Ishikawa (cell line): ENCODE measurements at regions not wholly inside any gene's neighbourhood (a gene's known extent, or its start where the extent isn't known, plus 50 kb on each side); places are given as distances from the start of the nearest gene placed in this dataset.

Source experiments
- CEBPB ChIP-seq: IDR thresholded peaks from 2 replicates; pipeline ENCODE4 v1.6.1; 2012
- CREB1 ChIP-seq: IDR thresholded peaks from 2 replicates; pipeline ENCODE4 v1.6.1; 2012; ENCODE audit warnings: low read depth
- EGR1 ChIP-seq: IDR thresholded peaks from 2 replicates; pipeline ENCODE4 v1.6.1; 2012
- EP300 ChIP-seq: IDR thresholded peaks from 2 replicates; pipeline ENCODE4 v1.6.1; 2012; ENCODE audit warnings: borderline replicate concordance
- FOXM1 ChIP-seq: IDR thresholded peaks from 2 replicates; pipeline ENCODE4 v1.6.1; 2012; ENCODE audit warnings: low read depth, borderline replicate concordance
- NFIC ChIP-seq: IDR thresholded peaks from 2 replicates; pipeline ENCODE4 v1.6.1; 2012
- RAD21 ChIP-seq: IDR thresholded peaks from 2 replicates; pipeline ENCODE4 v1.6.1; 2012; ENCODE audit warnings: low read depth
- TAF1 ChIP-seq: IDR thresholded peaks from 2 replicates; pipeline ENCODE4 v1.6.1; 2012; ENCODE audit warnings: low read depth, mild to moderate bottlenecking
- TCF12 ChIP-seq: IDR thresholded peaks from 2 replicates; pipeline ENCODE4 v1.6.1; 2012; ENCODE audit warnings: low read depth
- TEAD4 ChIP-seq: IDR thresholded peaks from 2 replicates; pipeline ENCODE4 v1.6.1; 2012
- YY1 ChIP-seq: IDR thresholded peaks from 2 replicates; pipeline ENCODE4 v1.6.1; 2012; ENCODE audit warnings: low read depth
- ZBTB7A ChIP-seq: IDR thresholded peaks from 2 replicates; pipeline ENCODE4 v1.6.1; 2012; ENCODE audit warnings: low read depth
- TF ChIP-seq, protein P1 (sequence below): IDR thresholded peaks from 2 replicates; pipeline ENCODE4 v1.6.1; 2012
- TF ChIP-seq, protein P2 (sequence below): IDR thresholded peaks from 2 replicates; pipeline ENCODE4 v1.6.1; 2012; ENCODE audit warnings: low read depth, mild to moderate bottlenecking
- TF ChIP-seq, protein P3 (sequence below): IDR thresholded peaks from 2 replicates; pipeline ENCODE4 v1.6.1; 2012

DNA sequence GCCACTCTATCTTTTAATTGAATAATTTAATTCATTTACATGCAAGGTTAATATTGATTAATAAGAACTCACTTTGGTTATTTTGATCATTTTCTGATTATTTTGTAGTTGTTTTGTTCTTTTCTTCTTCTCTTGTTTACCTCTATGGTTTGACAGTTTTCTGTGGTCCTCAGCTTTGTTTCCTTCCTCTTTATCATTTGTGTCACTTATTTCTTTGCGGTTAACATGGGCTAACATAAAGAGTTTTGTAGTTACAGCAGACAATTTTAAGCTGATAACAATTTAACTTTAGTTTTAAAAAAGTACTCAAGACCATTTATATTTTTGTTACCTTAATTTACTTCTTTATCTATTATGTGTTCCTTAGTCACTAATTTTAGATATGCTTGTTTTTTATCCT is 1032.8 kb upstream of the RAG2 start:
- TF ChIP-seq RAD21 (no peak), TAF1 (no peak), TCF12 (no peak), ZBTB7A (no peak), YY1 (no peak), CREB1 (no peak), EP300 (no peak), TEAD4 (no peak), NFIC (no peak), FOXM1 (no peak), CEBPB (no peak)
- TF ChIP-seq, protein P1, sequence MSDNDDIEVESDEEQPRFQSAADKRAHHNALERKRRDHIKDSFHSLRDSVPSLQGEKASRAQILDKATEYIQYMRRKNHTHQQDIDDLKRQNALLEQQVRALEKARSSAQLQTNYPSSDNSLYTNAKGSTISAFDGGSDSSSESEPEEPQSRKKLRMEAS: no peak
- TF ChIP-seq, protein P2, sequence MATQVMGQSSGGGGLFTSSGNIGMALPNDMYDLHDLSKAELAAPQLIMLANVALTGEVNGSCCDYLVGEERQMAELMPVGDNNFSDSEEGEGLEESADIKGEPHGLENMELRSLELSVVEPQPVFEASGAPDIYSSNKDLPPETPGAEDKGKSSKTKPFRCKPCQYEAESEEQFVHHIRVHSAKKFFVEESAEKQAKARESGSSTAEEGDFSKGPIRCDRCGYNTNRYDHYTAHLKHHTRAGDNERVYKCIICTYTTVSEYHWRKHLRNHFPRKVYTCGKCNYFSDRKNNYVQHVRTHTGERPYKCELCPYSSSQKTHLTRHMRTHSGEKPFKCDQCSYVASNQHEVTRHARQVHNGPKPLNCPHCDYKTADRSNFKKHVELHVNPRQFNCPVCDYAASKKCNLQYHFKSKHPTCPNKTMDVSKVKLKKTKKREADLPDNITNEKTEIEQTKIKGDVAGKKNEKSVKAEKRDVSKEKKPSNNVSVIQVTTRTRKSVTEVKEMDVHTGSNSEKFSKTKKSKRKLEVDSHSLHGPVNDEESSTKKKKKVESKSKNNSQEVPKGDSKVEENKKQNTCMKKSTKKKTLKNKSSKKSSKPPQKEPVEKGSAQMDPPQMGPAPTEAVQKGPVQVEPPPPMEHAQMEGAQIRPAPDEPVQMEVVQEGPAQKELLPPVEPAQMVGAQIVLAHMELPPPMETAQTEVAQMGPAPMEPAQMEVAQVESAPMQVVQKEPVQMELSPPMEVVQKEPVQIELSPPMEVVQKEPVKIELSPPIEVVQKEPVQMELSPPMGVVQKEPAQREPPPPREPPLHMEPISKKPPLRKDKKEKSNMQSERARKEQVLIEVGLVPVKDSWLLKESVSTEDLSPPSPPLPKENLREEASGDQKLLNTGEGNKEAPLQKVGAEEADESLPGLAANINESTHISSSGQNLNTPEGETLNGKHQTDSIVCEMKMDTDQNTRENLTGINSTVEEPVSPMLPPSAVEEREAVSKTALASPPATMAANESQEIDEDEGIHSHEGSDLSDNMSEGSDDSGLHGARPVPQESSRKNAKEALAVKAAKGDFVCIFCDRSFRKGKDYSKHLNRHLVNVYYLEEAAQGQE: no peak
- TF ChIP-seq, protein P3, sequence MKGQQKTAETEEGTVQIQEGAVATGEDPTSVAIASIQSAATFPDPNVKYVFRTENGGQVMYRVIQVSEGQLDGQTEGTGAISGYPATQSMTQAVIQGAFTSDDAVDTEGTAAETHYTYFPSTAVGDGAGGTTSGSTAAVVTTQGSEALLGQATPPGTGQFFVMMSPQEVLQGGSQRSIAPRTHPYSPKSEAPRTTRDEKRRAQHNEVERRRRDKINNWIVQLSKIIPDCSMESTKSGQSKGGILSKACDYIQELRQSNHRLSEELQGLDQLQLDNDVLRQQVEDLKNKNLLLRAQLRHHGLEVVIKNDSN: no peak

DNA sequence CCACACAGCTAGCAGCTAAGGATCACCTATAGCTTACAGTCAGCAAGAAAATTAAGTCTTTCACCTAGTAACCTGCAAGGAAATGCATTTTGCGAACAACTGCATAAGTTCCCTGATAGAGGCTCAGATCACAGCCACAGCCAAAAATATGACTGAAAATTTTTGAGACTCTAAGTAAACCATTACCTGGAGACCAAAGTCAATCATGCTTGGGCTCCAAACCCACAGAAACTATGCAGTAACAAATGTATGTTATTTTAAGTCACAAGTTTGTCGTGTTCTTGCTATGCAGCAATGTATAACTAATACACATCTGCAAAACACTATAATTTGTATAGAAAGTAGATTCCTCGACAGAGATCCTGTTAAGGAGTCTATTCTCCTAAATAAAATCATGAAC is 1025.7 kb upstream of the RAG2 start:
- no peak for TF ChIP-seq TCF12
- TF ChIP-seq CREB1: no peak
- no peak for TF ChIP-seq TEAD4
- no peak for TF ChIP-seq EGR1

DNA sequence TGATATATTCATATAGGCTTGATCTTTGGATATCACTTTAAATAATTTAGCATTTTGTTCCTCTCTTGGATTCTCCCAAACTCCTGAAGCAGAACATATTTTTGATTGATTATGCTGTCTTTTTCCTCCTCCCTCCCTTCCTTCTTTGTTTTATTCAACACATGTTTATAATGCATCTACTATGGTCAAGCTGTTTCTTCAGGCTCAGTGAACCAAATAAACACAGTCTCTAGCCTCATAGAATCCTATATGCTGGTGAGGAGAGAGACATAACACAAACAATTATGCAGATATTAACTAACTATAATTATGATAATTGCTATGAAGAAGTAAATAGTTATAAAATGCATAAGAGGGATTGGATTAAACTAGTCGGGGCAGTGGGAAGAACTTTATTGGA is 1023.6 kb upstream of the RAG2 start:
- TF ChIP-seq NFIC: no peak
- TF ChIP-seq RAD21: no peak
- TF ChIP-seq, protein P2: no peak
- no peak for TF ChIP-seq TAF1
- no peak for TF ChIP-seq CEBPB
- TF ChIP-seq EGR1: no peak

DNA sequence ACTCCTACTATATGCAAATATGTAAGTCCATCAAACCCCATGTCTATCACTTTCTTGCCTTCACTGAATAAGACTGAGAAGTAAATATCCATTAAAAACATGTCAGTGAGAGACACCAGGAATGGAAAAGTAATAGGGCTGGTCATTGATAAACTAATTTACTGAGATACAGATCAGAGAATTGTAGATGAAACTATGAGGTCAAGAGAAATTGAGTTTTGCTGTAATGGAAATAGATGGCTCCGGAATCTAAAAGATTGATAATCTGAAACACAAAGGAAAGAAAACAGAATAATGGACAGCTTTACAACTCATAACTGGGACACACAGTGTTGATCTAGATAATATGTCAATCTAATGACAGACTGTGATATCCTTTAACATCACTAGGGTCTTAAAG is 1018.3 kb upstream of the RAG2 start:
- TF ChIP-seq ZBTB7A (no peak), RAD21 (no peak), CREB1 (no peak), TCF12 (no peak), EGR1 (no peak), FOXM1 (no peak), NFIC (no peak), CEBPB (no peak)
- TF ChIP-seq, protein P1: no peak
- TF ChIP-seq, protein P3: no peak

DNA sequence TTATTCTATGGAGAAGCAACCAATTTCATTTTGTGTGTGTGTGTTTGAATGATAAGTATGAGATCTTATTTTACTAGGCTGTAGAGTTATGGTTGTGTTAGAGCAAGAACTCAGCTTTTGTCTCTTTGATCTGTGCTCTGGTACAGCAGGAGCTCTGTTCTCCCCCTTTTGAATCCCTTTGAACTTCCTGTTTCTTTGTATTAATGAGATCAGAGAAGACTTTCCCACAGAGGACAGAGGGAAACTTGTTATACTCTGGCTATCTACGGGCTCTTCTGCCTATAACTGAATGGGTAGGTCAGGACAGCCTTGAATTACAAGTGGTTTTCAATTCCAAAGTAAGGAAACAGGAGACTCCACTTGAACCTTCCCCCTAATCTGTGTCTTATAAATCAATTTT is 1015.0 kb upstream of the RAG2 start:
- TF ChIP-seq RAD21 (no peak), ZBTB7A (no peak), TEAD4 (no peak), CREB1 (no peak), EP300 (no peak), TAF1 (no peak), YY1 (no peak), CEBPB (no peak)
- TF ChIP-seq, protein P1: no peak
- TF ChIP-seq, protein P3: no peak

DNA sequence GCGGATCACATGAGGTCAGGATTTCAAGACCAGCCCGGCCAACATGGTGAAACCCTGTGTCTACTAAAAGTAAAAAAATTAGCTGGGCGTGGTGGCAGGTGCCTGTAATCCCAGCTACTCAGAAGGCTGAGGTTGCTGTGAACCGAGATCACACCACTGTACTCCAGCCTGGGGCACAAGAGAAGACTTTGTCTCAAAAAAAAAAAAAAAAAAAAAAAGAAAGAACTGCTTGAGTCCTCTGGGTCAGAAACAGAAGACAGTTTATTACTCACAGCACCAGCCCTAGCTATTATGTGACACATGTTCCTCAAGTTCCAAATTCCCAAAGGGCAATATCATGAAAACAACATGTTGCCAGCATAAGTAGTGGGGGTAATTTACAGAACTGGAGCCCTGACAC is 1014.1 kb upstream of the RAG2 start:
- TF ChIP-seq, protein P3: no peak
- TF ChIP-seq TAF1 (no peak), ZBTB7A (no peak), NFIC (no peak), CREB1 (no peak)
